Tibial nerve (tissue), 4 donors: ENCODE measurements at regions not wholly inside any gene's neighbourhood (a gene's known extent, or its start where the extent isn't known, plus 50 kb on each side); places are given as distances from the start of the nearest gene placed in this dataset.
"Not testable (repeated sequence)": the region's sequence is repeated elsewhere in the genome, so short reads cannot be mapped to it uniquely, and the experiment has no call there.

ENCODE experiments used
- DNase-seq, 2 donors: peaks; one replicate each; pipeline ENCODE4 v3.0.0-alpha.2; 2019; ENCODE audit warnings: low spot score in 2 of 2
- H3K27ac ChIP-seq, 4 donors: fragments of 200-600 bp; sonication (generic) in 3 of 4; one replicate each; pipeline ENCODE4 v1.5.1; 2017 to 2019; ENCODE audit warnings: mild to moderate bottlenecking in 1 of 4
- H3K27me3 ChIP-seq, 2 donors: fragments of 200-600 bp; sonication (generic) in 1 of 2; one replicate each; pipeline versions ENCODE4 v1.5.1 to v1.6.0; 2017 to 2019
- H3K36me3 ChIP-seq, 3 donors: fragments of 200-600 bp; sonication (generic); one replicate each; pipeline ENCODE4 v1.5.1; 2018 to 2019
- H3K4me1 ChIP-seq, 4 donors: fragments of 200-600 bp; sonication (generic) in 3 of 4; one replicate each; pipeline ENCODE4 v1.5.1; 2017 to 2019
- H3K4me3 ChIP-seq, 4 donors: fragments of 200-600 bp; sonication (generic) in 3 of 4; one replicate each; pipeline ENCODE4 v1.5.1; 2017 to 2019; ENCODE audit warnings: mild to moderate bottlenecking in 1 of 4, moderate library complexity in 1 of 4
- H3K9me3 ChIP-seq, 4 donors: fragments of 200-600 bp; sonication (generic) in 3 of 4; one replicate each; pipeline ENCODE4 v1.5.1; 2017 to 2019
- EP300 ChIP-seq, 2 donors: sonication (generic); formaldehyde crosslinking; IDR thresholded peaks; one replicate each; pipeline ENCODE4 v1.6.1; 2017; ENCODE audit warnings: antibody characterized with exemption in 2 of 2, mild to moderate bottlenecking in 1 of 2
- POLR2A ChIP-seq, 2 donors: fragments of 450-650 bp; IDR thresholded peaks; one replicate each; pipeline ENCODE4 v1.6.1; 2017; ENCODE audit warnings: antibody characterized with exemption in 2 of 2, mild to moderate bottlenecking in 2 of 2, moderate library complexity in 2 of 2
- WGBS, 2 donors: methylation state at CpG; one replicate each; pipeline ENCODE4 v1.1.5; 2018; 5-methylcytosine and 5-hydroxymethylcytosine counted together
- TF ChIP-seq, protein P1 (sequence below), 5 experiments: fragments of 200-600 bp in 3 of 5; fragments of 450-650 bp in 2 of 5; sonication (generic) in 3 of 5; IDR thresholded peaks; one replicate each; pipeline ENCODE4 v1.5.1; 2016 to 2019; ENCODE audit warnings: antibody characterized with exemption in 5 of 5, mild to moderate bottlenecking in 3 of 5, moderate library complexity in 2 of 5

DNA sequence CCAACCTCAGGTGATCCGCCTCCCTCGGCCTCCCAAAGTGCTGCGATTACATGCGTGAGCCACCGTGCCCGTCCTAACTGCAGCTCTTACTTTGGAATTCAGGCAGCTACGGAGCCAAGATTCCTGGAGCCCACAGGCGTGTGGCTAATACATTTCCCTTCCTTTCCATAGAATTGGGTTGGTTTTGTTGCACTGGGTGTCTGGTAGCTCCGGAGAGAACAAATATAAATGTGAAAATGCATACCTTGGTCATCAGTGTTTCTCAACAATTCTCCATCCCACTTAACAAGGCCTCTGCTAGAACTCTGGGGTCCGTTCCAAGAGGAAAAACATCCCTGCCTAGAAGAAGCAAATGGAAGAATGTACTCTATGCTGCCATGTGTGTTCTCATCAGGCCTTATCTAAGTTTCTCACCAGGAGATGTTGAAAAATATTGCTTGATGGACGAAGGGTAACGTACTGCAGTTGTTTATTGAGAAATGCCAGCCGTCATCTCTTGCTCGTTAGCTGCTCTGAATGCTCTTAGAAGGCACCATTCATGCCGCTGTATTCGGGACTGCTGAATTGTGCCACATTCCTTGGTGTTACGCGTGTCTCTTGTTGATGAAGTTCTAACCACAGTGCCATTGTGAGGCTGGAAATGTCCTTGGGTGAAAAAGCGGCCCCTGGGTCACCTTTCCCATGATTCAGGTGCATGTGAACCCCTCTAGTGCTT lies 50.5 kb upstream of the CD99 start:
- Histone ChIP-seq H3K27ac (no peak overlapping the region), H3K27me3 (no peaks in the 10 kb centered on the region), H3K4me3 (no peak overlapping the region), H3K4me1 (no peaks in the 10 kb centered on the region), H3K9me3 (no peaks in the 10 kb centered on the region), H3K36me3 (peaks cover 0 to 43% (median 0%) of the 10 kb centered on the region in 3 donors)
- TF ChIP-seq, protein P1, sequence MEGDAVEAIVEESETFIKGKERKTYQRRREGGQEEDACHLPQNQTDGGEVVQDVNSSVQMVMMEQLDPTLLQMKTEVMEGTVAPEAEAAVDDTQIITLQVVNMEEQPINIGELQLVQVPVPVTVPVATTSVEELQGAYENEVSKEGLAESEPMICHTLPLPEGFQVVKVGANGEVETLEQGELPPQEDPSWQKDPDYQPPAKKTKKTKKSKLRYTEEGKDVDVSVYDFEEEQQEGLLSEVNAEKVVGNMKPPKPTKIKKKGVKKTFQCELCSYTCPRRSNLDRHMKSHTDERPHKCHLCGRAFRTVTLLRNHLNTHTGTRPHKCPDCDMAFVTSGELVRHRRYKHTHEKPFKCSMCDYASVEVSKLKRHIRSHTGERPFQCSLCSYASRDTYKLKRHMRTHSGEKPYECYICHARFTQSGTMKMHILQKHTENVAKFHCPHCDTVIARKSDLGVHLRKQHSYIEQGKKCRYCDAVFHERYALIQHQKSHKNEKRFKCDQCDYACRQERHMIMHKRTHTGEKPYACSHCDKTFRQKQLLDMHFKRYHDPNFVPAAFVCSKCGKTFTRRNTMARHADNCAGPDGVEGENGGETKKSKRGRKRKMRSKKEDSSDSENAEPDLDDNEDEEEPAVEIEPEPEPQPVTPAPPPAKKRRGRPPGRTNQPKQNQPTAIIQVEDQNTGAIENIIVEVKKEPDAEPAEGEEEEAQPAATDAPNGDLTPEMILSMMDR (IDR thresholded peaks at IDR 0.05), result no peak
- TF ChIP-seq EP300 (IDR thresholded peaks at IDR 0.05) (no peak), POLR2A (IDR thresholded peaks at IDR 0.05) (no peak)
- DNase-seq, result no peak
- 88 to 91% methylated on average over 19 of the region's 19 CpGs for WGBS, 2 donors

DNA sequence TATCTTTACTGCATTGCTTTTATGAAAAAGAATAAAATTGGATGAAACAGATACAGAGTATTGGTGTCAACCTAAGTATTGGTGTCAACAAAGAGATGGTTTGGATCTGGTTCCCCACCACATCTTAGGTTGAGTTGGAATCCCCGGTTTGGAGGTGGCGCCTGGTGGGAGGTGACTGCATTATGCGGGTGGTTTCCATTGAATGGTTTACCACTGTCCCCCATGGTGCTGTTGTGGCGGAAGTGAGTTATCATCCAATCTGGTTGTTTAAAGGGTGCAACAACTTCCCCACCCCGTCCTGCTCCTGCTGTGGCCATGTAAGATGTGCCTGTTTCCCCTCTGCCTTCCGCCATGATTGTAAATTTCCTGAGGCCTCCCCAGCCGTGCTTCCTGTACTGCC lies 52.8 kb upstream of the CD99 start:
- Histone ChIP-seq H3K27me3 (no peaks in the 10 kb centered on the region), H3K36me3 (peaks cover 0 to 43% (median 0%) of the 10 kb centered on the region in 3 donors), H3K4me3 (no peak overlapping the region), H3K9me3 (no peaks in the 10 kb centered on the region), H3K27ac (no peak overlapping the region), H3K4me1 (no peaks in the 10 kb centered on the region)
- TF ChIP-seq EP300 (IDR thresholded peaks at IDR 0.05) (no peak), POLR2A (IDR thresholded peaks at IDR 0.05) (no peak)
- TF ChIP-seq, protein P1 (IDR thresholded peaks at IDR 0.05), result no peak
- 72 to 83% methylated on average over 7 of the region's 7 CpGs for WGBS, 2 donors
- DNase-seq, result no peak

DNA sequence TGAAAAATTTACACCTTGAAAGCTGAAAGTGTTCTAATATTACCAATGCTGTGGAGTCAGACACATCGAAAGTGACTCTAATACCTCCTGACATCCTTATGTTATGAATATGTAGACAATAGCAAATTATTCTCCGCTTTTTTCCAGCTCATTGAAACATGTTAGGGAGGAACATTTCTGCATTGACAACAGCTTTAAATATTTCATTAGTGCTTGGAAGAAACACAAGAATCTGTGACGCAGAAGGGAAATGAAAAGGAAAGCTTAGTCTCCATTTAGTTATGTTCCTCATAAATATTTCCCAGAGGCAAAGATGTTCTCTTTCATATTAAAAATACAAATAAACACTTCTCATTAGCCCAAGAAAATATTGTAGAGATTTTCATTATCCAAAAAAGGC lies 55.8 kb upstream of the CD99 start:
- Histone ChIP-seq H3K27me3 (no peaks in the 10 kb centered on the region), H3K27ac (no peak overlapping the region), H3K9me3 (peaks cover 0 to 12% (median 0%) of the 10 kb centered on the region in 4 donors), H3K36me3 (peaks cover 0 to 23% (median 0%) of the 10 kb centered on the region in 3 donors), H3K4me1 (no peaks in the 10 kb centered on the region), H3K4me3 (no peak overlapping the region)
- no peak for TF ChIP-seq POLR2A (IDR thresholded peaks at IDR 0.05)
- TF ChIP-seq EP300 (IDR thresholded peaks at IDR 0.05), result no peak
- no peak for DNase-seq
- WGBS, 2 donors, result 68 to 80% methylated on average over 3 of the region's 3 CpGs

DNA sequence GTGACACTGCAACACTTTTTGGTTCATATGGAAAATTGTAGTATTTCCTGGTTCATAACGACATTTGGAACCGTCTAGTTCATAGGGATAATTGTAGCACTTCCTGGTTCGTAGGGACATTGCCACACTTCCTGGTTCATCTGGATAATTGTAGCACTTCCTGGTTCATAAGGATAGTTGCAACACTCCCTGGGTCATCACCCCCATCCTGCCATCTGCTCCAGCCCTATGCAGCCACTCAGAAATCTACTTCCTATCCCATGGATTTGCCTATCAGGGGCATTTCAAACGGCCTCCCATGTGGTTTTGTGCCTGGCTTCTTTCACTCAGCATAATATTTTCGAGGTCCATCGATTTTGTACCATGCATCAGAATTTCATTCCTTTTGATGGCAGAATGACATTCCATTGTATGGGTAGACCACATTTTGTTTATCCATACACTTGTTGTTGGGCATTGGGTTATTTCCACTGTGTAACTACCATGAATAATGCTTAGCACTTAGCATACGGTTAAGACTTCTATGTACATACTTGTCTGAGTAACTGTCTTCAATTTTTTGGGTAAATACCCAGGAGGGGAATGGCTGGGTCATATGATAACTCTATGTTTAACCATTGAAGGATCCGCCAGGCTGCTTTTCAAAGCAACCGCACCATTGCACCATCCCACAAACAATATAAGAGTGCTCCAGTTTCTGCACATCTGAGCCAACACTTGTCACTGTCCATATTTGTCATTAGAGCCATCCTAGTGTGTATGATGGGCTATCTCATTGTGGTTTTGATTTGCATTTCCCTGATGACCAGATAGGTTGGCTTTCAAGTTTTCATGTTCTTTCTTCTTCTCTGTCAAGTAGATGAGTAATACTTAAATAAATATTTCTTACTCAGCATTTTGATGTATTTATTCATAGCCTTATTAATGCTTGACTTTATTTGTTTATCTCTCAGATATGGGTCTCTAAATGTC lies 58.3 kb upstream of the CD99 start:
- Histone ChIP-seq H3K36me3 (peaks cover 0 to 23% (median 0%) of the 10 kb centered on the region in 3 donors), H3K4me3 (no peak overlapping the region), H3K27ac (no peak overlapping the region), H3K4me1 (no peaks in the 10 kb centered on the region), H3K9me3 (peaks cover 0 to 24% (median 0%) of the 10 kb centered on the region in 4 donors), H3K27me3 (no peaks in the 10 kb centered on the region)
- DNase-seq, result no peak
- WGBS, 2 donors, result 90 to 93% methylated on average over 9 of the region's 9 CpGs
- no peak for TF ChIP-seq EP300 (IDR thresholded peaks at IDR 0.05)
- TF ChIP-seq, protein P1 (IDR thresholded peaks at IDR 0.05), result no peak
- TF ChIP-seq POLR2A (IDR thresholded peaks at IDR 0.05), result no peak

DNA sequence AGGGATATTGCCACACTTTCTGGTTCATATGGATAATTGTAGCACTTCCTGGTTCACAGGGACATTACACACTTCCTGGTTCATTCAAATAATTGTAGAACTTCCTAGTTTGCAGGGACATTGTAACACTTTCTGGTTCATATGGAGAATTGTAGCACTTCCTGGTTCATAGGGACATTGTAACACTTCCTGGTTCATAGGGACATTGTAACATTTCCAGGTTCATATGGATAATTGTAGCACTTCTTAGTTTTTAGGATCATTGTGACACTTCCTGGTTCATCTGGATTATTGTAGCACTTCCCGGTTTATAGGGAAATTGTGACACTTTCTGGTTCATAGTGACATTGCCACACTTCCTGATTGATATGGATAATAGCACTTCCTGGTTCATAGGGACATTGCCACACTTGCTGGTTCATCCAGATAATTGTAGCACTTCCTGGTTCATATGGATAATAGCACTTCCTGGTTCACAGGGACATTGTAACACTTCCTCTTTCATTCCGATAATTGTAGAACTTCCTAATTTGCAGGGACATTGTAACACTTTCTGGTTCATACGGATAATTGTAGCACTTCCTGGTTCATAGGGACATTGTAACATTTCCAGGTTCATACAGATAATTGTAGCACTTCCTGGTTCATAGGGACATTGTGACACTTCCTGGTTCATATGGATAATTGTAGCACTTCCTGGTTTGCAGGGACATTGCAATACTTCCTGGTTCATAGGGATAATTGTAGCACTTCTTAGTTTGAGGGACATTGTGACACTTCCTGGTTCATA lies 59.2 kb upstream of the CD99 start:
- no peak overlapping the region for H3K4me3 ChIP-seq
- 51 to 55% methylated on average over 3 of the region's 3 CpGs for WGBS, 2 donors
- H3K27ac ChIP-seq, result peak overlapping the region in 1 of 4 donors; percentile 72
- H3K36me3 ChIP-seq, result peaks cover 0 to 26% (median 0%) of the 10 kb centered on the region in 3 donors
- peaks cover 0 to 24% (median 0%) of the 10 kb centered on the region in 4 donors for H3K9me3 ChIP-seq
- H3K27me3 ChIP-seq, result no peaks in the 10 kb centered on the region
- DNase-seq, result no peak
- TF ChIP-seq, protein P1 (IDR thresholded peaks at IDR 0.05), result no peak
- TF ChIP-seq EP300 (IDR thresholded peaks at IDR 0.05) (no peak), POLR2A (IDR thresholded peaks at IDR 0.05) (no peak)
- H3K4me1 ChIP-seq, result no peaks in the 10 kb centered on the region

DNA sequence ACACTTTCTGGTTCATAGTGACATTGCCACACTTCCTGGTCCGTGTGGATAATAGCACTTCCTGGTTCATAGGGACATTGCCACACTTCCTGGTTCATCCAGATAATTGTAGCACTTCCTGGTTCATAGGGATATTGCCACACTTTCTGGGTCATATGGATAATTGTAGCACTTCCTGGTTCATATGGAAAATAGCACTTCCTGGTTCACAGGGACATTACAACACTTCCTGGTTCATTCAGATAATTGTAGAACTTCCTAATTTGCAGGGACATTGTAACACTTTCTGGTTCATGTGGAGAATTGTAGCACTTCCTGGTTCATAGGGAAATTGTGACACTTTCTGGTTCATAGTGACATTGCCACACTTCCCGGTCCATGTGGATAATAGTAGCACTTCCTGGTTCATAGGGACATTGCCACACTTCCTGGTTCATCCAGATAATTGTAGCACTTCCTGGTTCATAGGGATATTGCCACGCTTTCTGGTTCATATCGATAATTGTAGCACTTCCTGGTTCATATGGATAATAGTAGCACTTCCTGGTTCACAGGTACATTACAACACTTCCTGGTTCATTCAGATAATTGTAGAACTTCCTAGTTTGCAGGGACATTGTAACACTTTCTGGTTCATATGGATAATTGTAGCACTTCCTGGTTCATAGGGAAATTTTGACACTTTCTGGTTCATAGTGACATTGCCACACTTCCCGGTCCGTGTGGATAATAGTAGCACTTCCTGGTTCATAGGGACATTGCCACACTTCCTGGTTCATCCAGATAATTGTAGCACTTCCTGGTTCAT lies 60.0 kb upstream of the CD99 start:
- Histone ChIP-seq H3K9me3 (peaks cover 0 to 24% (median 0%) of the 10 kb centered on the region in 4 donors), H3K27ac (peak overlapping the region in 3 of 4 donors; percentile 58 to 72 (median 59)), H3K36me3 (peaks cover 0 to 34% (median 0%) of the 10 kb centered on the region in 3 donors)
- not testable (repeated sequence) for H3K4me3 ChIP-seq, H3K27me3 ChIP-seq, H3K4me1 ChIP-seq
- WGBS, 2 donors, result 88 to 90% methylated on average over 6 of the region's 6 CpGs
- peak in 1 of 2 donors; percentile 34 for DNase-seq
